K562 (cell line): ENCODE measurements at regions not wholly inside any gene's neighbourhood (a gene's known extent, or its start where the extent isn't known, plus 50 kb on each side); places are given as distances from the start of the nearest gene placed in this dataset.

Source experiments
- CBX1 ChIP-seq: sonication (generic); IDR thresholded peaks from 2 replicates; pipeline ENCODE4 v1.6.1; 2016; ENCODE audit warnings: antibody characterized with exemption, low read depth, mild to moderate bottlenecking
- GTF2F1 ChIP-seq: IDR thresholded peaks from 2 replicates; pipeline ENCODE4 v1.6.1; 2011; ENCODE audit warnings: low read depth, low read length, improper control_type of control experiment
- HEY1 ChIP-seq: fragments of 250-450 bp; sonication (Bioruptor Pico); IDR thresholded peaks from 2 replicates; pipeline ENCODE4 v1.5.0; 2020; ENCODE audit warnings: mild to moderate bottlenecking, moderate library complexity, borderline replicate concordance
- SMAD4 ChIP-seq: fragments of 250-450 bp; sonication (Bioruptor Pico); conservative IDR thresholded peaks from 2 replicates; pipeline ENCODE4 v1.8.0; 2021; ENCODE audit warnings: inconsistent platforms, mild to moderate bottlenecking, moderate library complexity
- ZNF121 ChIP-seq: sonication (generic); formaldehyde crosslinking; conservative IDR thresholded peaks from 2 replicates; pipeline ENCODE4 v1.8.0; 2022; ENCODE audit warnings: missing genetic modification reagents
- ZNF277 ChIP-seq: fragments of 250-450 bp; sonication (Bioruptor Pico); IDR thresholded peaks from 2 replicates; pipeline ENCODE4 v1.8.0; 2022; ENCODE audit warnings: inconsistent platforms, mild to moderate bottlenecking, moderate library complexity, borderline replicate concordance
- TF ChIP-seq, protein P1 (sequence below): fragments of 250-450 bp; sonication (Bioruptor Pico); IDR thresholded peaks from 2 replicates; pipeline ENCODE4 v1.8.0; 2022; ENCODE audit warnings: moderate library complexity, mild to moderate bottlenecking, inconsistent platforms
- TF ChIP-seq, protein P2 (sequence below), 2 experiments: fragments of 450-650 bp in 1 of 2; sonication (generic) in 1 of 2; formaldehyde crosslinking in 1 of 2; IDR thresholded peaks; 2 replicates each; pipeline versions ENCODE4 v1.7.1 to v1.9.0; 2016 to 2022; ENCODE audit warnings: inconsistent platforms in 1 of 2, mild to moderate bottlenecking in 1 of 2, missing genetic modification reagents in 1 of 2

DNA sequence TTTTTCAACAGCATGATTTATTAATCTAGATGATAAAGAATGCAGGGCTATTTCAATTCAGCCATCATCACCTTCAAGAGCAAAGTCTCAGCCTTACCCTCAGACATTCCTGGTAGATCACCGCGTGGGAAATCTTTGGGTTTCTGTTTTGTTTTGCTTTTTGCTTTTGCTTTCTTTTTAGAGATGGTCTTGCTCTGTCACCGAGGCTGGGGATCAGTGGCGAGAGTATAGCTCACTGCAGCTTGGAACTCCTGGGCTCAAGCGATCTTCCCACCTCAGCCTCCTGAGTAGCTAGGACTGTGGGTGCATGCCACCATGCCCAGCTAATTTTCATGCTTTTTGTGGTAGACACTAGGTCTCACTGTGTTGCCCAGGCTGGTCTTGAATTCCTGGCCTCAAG lies 289.7 kb downstream of the AJAP1 start (continued):
- TF ChIP-seq ZNF277 (CRISPR knock-in tag), result no peak
- TF ChIP-seq ZNF121 (CRISPR knock-in tag), result no peak
- no peak for TF ChIP-seq SMAD4 (CRISPR knock-in tag)
- no peak for TF ChIP-seq HEY1
- no peak for TF ChIP-seq CBX1
- TF ChIP-seq, protein P1, sequence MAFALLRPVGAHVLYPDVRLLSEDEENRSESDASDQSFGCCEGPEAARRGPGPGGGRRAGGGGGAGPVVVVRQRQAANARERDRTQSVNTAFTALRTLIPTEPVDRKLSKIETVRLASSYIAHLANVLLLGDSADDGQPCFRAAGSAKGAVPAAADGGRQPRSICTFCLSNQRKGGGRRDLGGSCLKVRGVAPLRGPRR (CRISPR knock-in tag), result no peak
- TF ChIP-seq, protein P2, sequence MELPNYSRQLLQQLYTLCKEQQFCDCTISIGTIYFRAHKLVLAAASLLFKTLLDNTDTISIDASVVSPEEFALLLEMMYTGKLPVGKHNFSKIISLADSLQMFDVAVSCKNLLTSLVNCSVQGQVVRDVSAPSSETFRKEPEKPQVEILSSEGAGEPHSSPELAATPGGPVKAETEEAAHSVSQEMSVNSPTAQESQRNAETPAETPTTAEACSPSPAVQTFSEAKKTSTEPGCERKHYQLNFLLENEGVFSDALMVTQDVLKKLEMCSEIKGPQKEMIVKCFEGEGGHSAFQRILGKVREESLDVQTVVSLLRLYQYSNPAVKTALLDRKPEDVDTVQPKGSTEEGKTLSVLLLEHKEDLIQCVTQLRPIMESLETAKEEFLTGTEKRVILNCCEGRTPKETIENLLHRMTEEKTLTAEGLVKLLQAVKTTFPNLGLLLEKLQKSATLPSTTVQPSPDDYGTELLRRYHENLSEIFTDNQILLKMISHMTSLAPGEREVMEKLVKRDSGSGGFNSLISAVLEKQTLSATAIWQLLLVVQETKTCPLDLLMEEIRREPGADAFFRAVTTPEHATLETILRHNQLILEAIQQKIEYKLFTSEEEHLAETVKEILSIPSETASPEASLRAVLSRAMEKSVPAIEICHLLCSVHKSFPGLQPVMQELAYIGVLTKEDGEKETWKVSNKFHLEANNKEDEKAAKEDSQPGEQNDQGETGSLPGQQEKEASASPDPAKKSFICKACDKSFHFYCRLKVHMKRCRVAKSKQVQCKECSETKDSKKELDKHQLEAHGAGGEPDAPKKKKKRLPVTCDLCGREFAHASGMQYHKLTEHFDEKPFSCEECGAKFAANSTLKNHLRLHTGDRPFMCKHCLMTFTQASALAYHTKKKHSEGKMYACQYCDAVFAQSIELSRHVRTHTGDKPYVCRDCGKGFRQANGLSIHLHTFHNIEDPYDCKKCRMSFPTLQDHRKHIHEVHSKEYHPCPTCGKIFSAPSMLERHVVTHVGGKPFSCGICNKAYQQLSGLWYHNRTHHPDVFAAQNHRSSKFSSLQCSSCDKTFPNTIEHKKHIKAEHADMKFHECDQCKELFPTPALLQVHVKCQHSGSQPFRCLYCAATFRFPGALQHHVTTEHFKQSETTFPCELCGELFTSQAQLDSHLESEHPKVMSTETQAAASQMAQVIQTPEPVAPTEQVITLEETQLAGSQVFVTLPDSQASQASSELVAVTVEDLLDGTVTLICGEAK (IDR thresholded peaks at IDR 0.05), result no peak
- TF ChIP-seq, protein P2 (CRISPR knock-in tag; IDR thresholded peaks at IDR 0.05), result no peak
- no peak for TF ChIP-seq GTF2F1
- TF ChIP-seq, all 486 proteins: peak for 0
